HepG2 (cell line): ENCODE measurements at regions not wholly inside any gene's neighbourhood (a gene's known extent, or its start where the extent isn't known, plus 50 kb on each side); places are given as distances from the start of the nearest gene placed in this dataset.

ENCODE experiments used
- ATAC-seq: fragments of 200-7000 bp; cut with Tn5 transposase; 3 replicates; pipeline ENCODE4 v1.9.1; 2020; ENCODE audit warnings: mild to moderate bottlenecking, moderate library complexity
- BruUV-seq: library from RNA; stranded (reverse); fragments of 400-500 nt; replicated peaks from 2 replicates; lab custom pipeline; 2021; lab: Mats Ljungman, UMichigan
- CTCF ChIA-PET: fragments of 300-600 bp; formaldehyde crosslinking; extraction: SDS; loops from one replicate; lab custom pipeline; 2021; ENCODE audit warnings: low total read pairs, inconsistent platforms, low intra/inter-chr PET ratio; lab: Yijun Ruan, JAX
- POLR2A ChIA-PET: fragments of 350-600 bp; sonication (Branson Sonifier 250); formaldehyde crosslinking; loops from one replicate; lab custom pipeline; 2020; ENCODE audit warnings: antibody characterized with exemption, inconsistent platforms; lab: Yijun Ruan, JAX
- DNase-seq: peaks from one replicate; pipeline ENCODE4 v3.0.0-alpha.2; 2015; ENCODE audit warnings: low spot score
- FAIRE-seq: peaks from 3 replicates; lab custom pipeline; 2011; peaks lifted over from hg19 to GRCh38; lab: Jason Lieb, UNC
- H2AFZ ChIP-seq: one replicate; pipeline ENCODE4 v1.6.1; 2011; ENCODE audit warnings: low read length, inconsistent platforms
- H3K27ac ChIP-seq: fragments of 300-600 bp; 3 replicates; pipeline ENCODE4 v1.8.0; 2011; ENCODE audit warnings: mixed run types, mild to moderate bottlenecking, mixed read lengths, low read length, inconsistent platforms; ENCODE audit not compliant: insufficient read depth; ENCODE audit errors: extremely low read length
- H3K27me3 ChIP-seq, 2 experiments: fragments of 200-600 bp in 1 of 2; 2 replicates in 1 of 2; 3 replicates in 1 of 2; pipeline versions ENCODE4 v1.6.0 to v1.8.0; 2011; ENCODE audit warnings: low read length in 2 of 2, mild to moderate bottlenecking in 2 of 2, moderate library complexity in 2 of 2, inconsistent platforms in 1 of 2; ENCODE audit not compliant: insufficient read depth in 2 of 2, control insufficient read depth in 1 of 2
- H3K36me3 ChIP-seq, 2 experiments: fragments of 200-600 bp in 1 of 2; replicated peaks in 1 of 2; 2 replicates in 1 of 2; 3 replicates in 1 of 2; pipeline versions ENCODE4 v1.5.1 to v1.8.0; 2011; ENCODE audit warnings: low read length in 2 of 2, inconsistent platforms in 1 of 2; ENCODE audit not compliant: insufficient read depth in 2 of 2, control insufficient read depth in 1 of 2
- H3K4me1 ChIP-seq: 2 replicates; pipeline ENCODE4 v1.5.1; 2012; ENCODE audit warnings: low read length, inconsistent platforms; ENCODE audit not compliant: insufficient read depth
- H3K4me2 ChIP-seq: 2 replicates; pipeline ENCODE4 v1.6.0; 2011; ENCODE audit warnings: low read depth, low read length, inconsistent platforms
- H3K4me3 ChIP-seq, 3 experiments: fragments of 200-600 bp in 1 of 3; sonication (generic), shearing (Covaris generic) in 1 of 3; replicated peaks in 1 of 3; 2 replicates each; pipeline ENCODE4 v1.5.1; 2011 to 2016; ENCODE audit warnings: low read length in 3 of 3, inconsistent platforms in 2 of 3, low read depth in 2 of 3, mild to moderate bottlenecking in 2 of 3, control low read depth in 1 of 3, mixed read lengths in 1 of 3; ENCODE audit not compliant: insufficient read depth in 1 of 3
- H3K79me2 ChIP-seq: one replicate; pipeline ENCODE4 v1.6.1; 2011; ENCODE audit warnings: low read length, inconsistent platforms; ENCODE audit not compliant: insufficient read depth
- H3K9ac ChIP-seq: 2 replicates; pipeline ENCODE4 v1.6.0; 2011; ENCODE audit warnings: mild to moderate bottlenecking, low read depth, low read length, inconsistent platforms; ENCODE audit not compliant: insufficient read depth
- H3K9me3 ChIP-seq: 2 replicates; pipeline ENCODE4 v1.5.1; 2012; ENCODE audit warnings: mild to moderate bottlenecking, low read length
- H4K20me1 ChIP-seq: 2 replicates; pipeline ENCODE4 v1.6.0; 2011; ENCODE audit warnings: inconsistent platforms, mild to moderate bottlenecking, low read length, moderate library complexity; ENCODE audit not compliant: insufficient read depth
- CBX2 ChIP-seq, 2 experiments: fragments of 200-600 bp in 1 of 2; sonication (generic); formaldehyde crosslinking in 1 of 2; IDR thresholded peaks; 2 replicates each; pipeline versions ENCODE4 v1.7.0 to v1.8.1; 2018 to 2022; ENCODE audit warnings: low read depth in 2 of 2, low read length in 1 of 2, mild to moderate bottlenecking in 1 of 2, missing genetic modification reagents in 1 of 2
- FOSL2 ChIP-seq: sonication (generic); formaldehyde crosslinking; IDR thresholded peaks from 2 replicates; pipeline ENCODE4 v1.4.0; 2020; ENCODE audit warnings: missing genetic modification reagents
- HBP1 ChIP-seq: IDR thresholded peaks from 2 replicates; pipeline ENCODE4 v1.6.1; 2016; ENCODE audit warnings: low read depth, control low read depth
- KDM1A ChIP-seq: IDR thresholded peaks from 2 replicates; pipeline ENCODE4 v1.6.1; 2016; ENCODE audit warnings: missing compliant biosample characterization
- NFIC ChIP-seq: IDR thresholded peaks from 2 replicates; pipeline ENCODE4 v1.6.1; 2012; ENCODE audit warnings: mild to moderate bottlenecking, low read length, inconsistent platforms
- PHB2 ChIP-seq: fragments of 450-650 bp; IDR thresholded peaks from 2 replicates; pipeline ENCODE4 v1.6.1; 2018; ENCODE audit not compliant: partially characterized antibody
- POLR2G ChIP-seq: fragments of 200-400 bp; formaldehyde crosslinking; IDR thresholded peaks from 2 replicates; pipeline ENCODE4 v1.6.1; 2018; ENCODE audit warnings: mild to moderate bottlenecking, low read depth, low read length, moderate library complexity
- RFX1 ChIP-seq: fragments of 450-650 bp; IDR thresholded peaks from 2 replicates; pipeline ENCODE4 v1.6.1; 2017
- TGIF2 ChIP-seq: IDR thresholded peaks from 2 replicates; pipeline ENCODE4 v1.6.1; 2016; ENCODE audit warnings: control low read depth, missing compliant biosample characterization
- THAP9 ChIP-seq: sonication (generic); formaldehyde crosslinking; IDR thresholded peaks from 2 replicates; pipeline ENCODE4; 2020; ENCODE audit warnings: missing genetic modification reagents, mild to moderate bottlenecking, borderline replicate concordance
- USF2 ChIP-seq, 2 experiments: sonication (generic) in 1 of 2; formaldehyde crosslinking in 1 of 2; IDR thresholded peaks; 2 replicates each; pipeline versions ENCODE4 v1.5.1 to v1.6.1; 2011 to 2020; ENCODE audit warnings: borderline replicate concordance in 1 of 2, low read depth in 1 of 2, low read length in 1 of 2, mild to moderate bottlenecking in 1 of 2, missing genetic modification reagents in 1 of 2, moderate library complexity in 1 of 2
- ZNF3 ChIP-seq: IDR thresholded peaks from 2 replicates; pipeline ENCODE4 v1.7.0; 2017; ENCODE audit warnings: inconsistent platforms
- ZNF337 ChIP-seq: sonication (generic); formaldehyde crosslinking; IDR thresholded peaks from 2 replicates; pipeline ENCODE4 v1.5.1; 2020; ENCODE audit warnings: missing genetic modification reagents, low read depth, mild to moderate bottlenecking, borderline replicate concordance
- ZNF468 ChIP-seq: sonication (generic); formaldehyde crosslinking; IDR thresholded peaks from 2 replicates; pipeline ENCODE4 v1.8.0; 2022; ENCODE audit warnings: mild to moderate bottlenecking, moderate library complexity, missing genetic modification reagents
- WGBS: methylation state at CpG from one replicate; pipeline ENCODE4 v1.1.6; 2017; ENCODE audit warnings: low lambda C conversion rate; 5-methylcytosine and 5-hydroxymethylcytosine counted together
- in situ Hi-C: cut with HindIII; loops from 2 replicates; pipeline ENCODE4 v1.10.0; 2017; ENCODE audit warnings: low pct_unique_long_range_greater_than_20kb; ENCODE audit not compliant: extremely low pct_ligation_motif_present
- intact Hi-C: fragments of 100-400 bp; cut with micrococcal nuclease; formaldehyde crosslinking; loops from one replicate; pipeline ENCODE4 v1.10.0; 2022; ENCODE audit not compliant: unreplicated experiment

GRCh38 chr12:98109266-98109665, 406.1 kb upstream of the TMPO start:
- POLR2A ChIA-PET: no interaction called here
- Histone ChIP-seq H3K4me3 (no peak overlapping the region), H4K20me1 (no peaks in the 10 kb centered on the region), H3K79me2 (no peaks in the 10 kb centered on the region), H3K27me3 (no peaks in the 10 kb centered on the region), H3K9ac (no peak overlapping the region), H3K9me3 (no peaks in the 10 kb centered on the region), H2AFZ (no peak overlapping the region), H3K36me3 (no peaks in the 10 kb centered on the region), H3K4me2 (no peak overlapping the region), H3K27ac (no peak overlapping the region), H3K4me1 (no peaks in the 10 kb centered on the region)
- CTCF ChIA-PET: no interaction called here
- no peak for TF ChIP-seq ZNF468
- no peak for TF ChIP-seq PHB2
- TF ChIP-seq ZNF337 (CRISPR knock-in tag): no peak
- no peak for TF ChIP-seq FOSL2 (CRISPR knock-in tag)
- no peak for TF ChIP-seq NFIC
- no peak for TF ChIP-seq TGIF2
- DNase-seq: no peak
- intact Hi-C loops: no loop called here
- in situ Hi-C loops: no loop called here
- no peak for FAIRE-seq
- no peak for ATAC-seq
- 10% methylated on average over 3 of the region's 3 CpGs for WGBS
- BruUV-seq: no TSS peak

GRCh38 chr12:98110536-98110935, 404.9 kb upstream of the TMPO start:
- no peak for DNase-seq
- no peak for ATAC-seq
- in situ Hi-C loops (no loop called here), intact Hi-C loops (no loop called here)
- H3K27me3 ChIP-seq: no peaks in the 10 kb centered on the region
- H3K4me1 ChIP-seq: no peaks in the 10 kb centered on the region
- 64% methylated on average over 8 of the region's 8 CpGs for WGBS
- ChIA-PET POLR2A (no interaction called here), CTCF (no interaction called here)
- no peaks in the 10 kb centered on the region for H4K20me1 ChIP-seq
- H3K9ac ChIP-seq: no peak overlapping the region
- H3K9me3 ChIP-seq: no peaks in the 10 kb centered on the region
- no peak overlapping the region for H3K27ac ChIP-seq
- H3K4me3 ChIP-seq: no peak overlapping the region
- no peak overlapping the region for H2AFZ ChIP-seq
- BruUV-seq: no TSS peak
- no peaks in the 10 kb centered on the region for H3K79me2 ChIP-seq
- no peaks in the 10 kb centered on the region for H3K36me3 ChIP-seq
- H3K4me2 ChIP-seq: no peak overlapping the region
- FAIRE-seq: no peak
- TF ChIP-seq THAP9 (no peak), ZNF3 (CRISPR knock-in tag) (no peak), USF2 (IDR thresholded peaks at IDR 0.05; ENCODE audit: low read depth, low read length) (no peak), USF2 (CRISPR knock-in tag; IDR thresholded peaks at IDR 0.05; ENCODE audit: borderline replicate concordance) (no peak), POLR2G (no peak), CBX2 (IDR thresholded peaks at IDR 0.05; ENCODE audit: low read depth, low read length) (no peak), CBX2 (CRISPR knock-in tag; IDR thresholded peaks at IDR 0.05; ENCODE audit: low read depth) (no peak), KDM1A (CRISPR knock-in tag) (no peak), RFX1 (no peak), HBP1 (CRISPR knock-in tag) (no peak)
